Stimulated activated naive CD8-positive, alpha-beta T cell treated with anti-CD3 and anti-CD28 coated beads, Interleukin-15, amount 100 ng/mL, for 72 hours (primary cell): ENCODE measurements at regions not wholly inside any gene's neighbourhood (a gene's known extent, or its start where the extent isn't known, plus 50 kb on each side); places are given as distances from the start of the nearest gene placed in this dataset.
"Not testable (repeated sequence)": the region's sequence is repeated elsewhere in the genome, so short reads cannot be mapped to it uniquely, and the experiment has no call there.

Experiments
- ATAC-seq: fragments of 150-1000 bp; cut with Tn5 transposase; 2 replicates; pipeline ENCODE4 v1.10.0; 2021; ENCODE audit warnings: mild to moderate bottlenecking, moderate library complexity
- DNase-seq, 2 donors: peaks; one replicate each; pipeline ENCODE4 v3.0.0; 2021 to 2022
- H3K27ac Mint-ChIP-seq, 2 donors: one replicate each; pipeline ENCODE4 v1.8.0; 2022; ENCODE audit warnings: mild to moderate bottlenecking in 2 of 2, mixed read lengths in 2 of 2, moderate library complexity in 2 of 2
- H3K27me3 Mint-ChIP-seq: one replicate; pipeline ENCODE4 v1.8.0; 2022; ENCODE audit warnings: mixed read lengths
- H3K4me1 Mint-ChIP-seq: one replicate; pipeline ENCODE4 v1.8.0; 2022; ENCODE audit warnings: mild to moderate bottlenecking, mixed read lengths
- H3K4me3 Mint-ChIP-seq, 2 donors: one replicate each; pipeline ENCODE4 v1.8.0; 2022; ENCODE audit warnings: mild to moderate bottlenecking in 2 of 2, mixed read lengths in 2 of 2, moderate library complexity in 1 of 2
- H3K9me3 Mint-ChIP-seq, 2 donors: one replicate each; pipeline ENCODE4 v1.8.0; 2022; ENCODE audit warnings: mixed read lengths in 2 of 2

GRCh38 chr6:68046756-68047155 lies 588.3 kb upstream of the ADGRB3 start:
- Mint-ChIP-seq H3K27ac (no peak overlapping the region), H3K9me3 (peaks cover 0 to 8% of the 10 kb centered on the region in 2 donors), H3K27me3 (no peaks in the 10 kb centered on the region), H3K4me1 (no peaks in the 10 kb centered on the region), H3K4me3 (no peak overlapping the region)
- ATAC-seq (no peak), DNase-seq (no peak)

DNA sequence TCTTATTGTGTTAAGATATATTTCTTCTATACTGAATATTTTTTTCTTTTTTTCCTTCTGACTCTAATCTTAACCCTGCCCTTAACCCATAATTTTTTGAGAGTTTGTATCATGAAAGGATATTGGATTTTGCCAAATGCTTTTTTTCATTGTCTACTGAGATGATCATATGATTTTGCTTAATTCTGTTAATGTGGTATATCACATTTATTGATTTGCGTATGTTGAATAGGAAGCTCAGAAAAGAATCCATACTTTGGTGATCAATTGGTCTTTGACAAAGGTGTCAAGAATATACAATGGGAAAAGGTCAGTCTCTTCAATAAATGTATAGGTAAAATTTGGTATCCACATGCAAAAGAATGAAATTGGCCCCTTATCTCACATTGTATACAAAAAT lies 588.8 kb upstream of the ADGRB3 start:
- DNase-seq: no peak
- Mint-ChIP-seq H3K27ac (no peak overlapping the region), H3K9me3 (peaks cover 0 to 8% of the 10 kb centered on the region in 2 donors), H3K4me1 (no peaks in the 10 kb centered on the region), H3K27me3 (no peaks in the 10 kb centered on the region), H3K4me3 (no peak overlapping the region)
- no peak for ATAC-seq

GRCh38 chr6:68045193-68045592 lies 589.9 kb upstream of the ADGRB3 start:
- Mint-ChIP-seq H3K4me3 (no peak overlapping the region), H3K27me3 (no peaks in the 10 kb centered on the region), H3K4me1 (no peaks in the 10 kb centered on the region), H3K9me3 (peaks cover 0 to 8% of the 10 kb centered on the region in 2 donors), H3K27ac (no peak overlapping the region)
- DNase-seq: no peak
- ATAC-seq: no peak

GRCh38 chr6:68044264-68044663 lies 590.8 kb upstream of the ADGRB3 start:
- H3K27me3 Mint-ChIP-seq: no peaks in the 10 kb centered on the region
- no peak overlapping the region for H3K4me3 Mint-ChIP-seq
- H3K27ac Mint-ChIP-seq: no peak overlapping the region
- H3K9me3 Mint-ChIP-seq: peaks cover 0 to 8% of the 10 kb centered on the region in 2 donors
- no peaks in the 10 kb centered on the region for H3K4me1 Mint-ChIP-seq
- DNase-seq (no peak), ATAC-seq (no peak)

DNA sequence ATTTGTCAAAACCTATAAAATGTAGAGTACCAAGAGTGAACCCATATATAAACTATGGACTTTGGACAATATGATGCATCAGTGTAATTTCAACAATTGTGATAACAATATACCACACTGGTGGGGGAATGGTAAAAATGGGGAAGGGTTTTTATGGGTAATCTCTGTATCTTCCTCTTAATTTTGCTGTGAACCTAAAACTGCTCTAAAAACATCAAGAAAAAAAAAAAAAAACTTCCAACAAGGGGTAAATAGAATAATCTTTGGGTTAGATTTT lies 592.0 kb upstream of the ADGRB3 start:
- ATAC-seq (no peak), DNase-seq (no peak)
- Mint-ChIP-seq H3K27ac (no peak overlapping the region), H3K27me3 (no peaks in the 10 kb centered on the region), H3K4me3 (no peak overlapping the region), H3K9me3 (peaks cover 0 to 8% of the 10 kb centered on the region in 2 donors), H3K4me1 (no peaks in the 10 kb centered on the region)

DNA sequence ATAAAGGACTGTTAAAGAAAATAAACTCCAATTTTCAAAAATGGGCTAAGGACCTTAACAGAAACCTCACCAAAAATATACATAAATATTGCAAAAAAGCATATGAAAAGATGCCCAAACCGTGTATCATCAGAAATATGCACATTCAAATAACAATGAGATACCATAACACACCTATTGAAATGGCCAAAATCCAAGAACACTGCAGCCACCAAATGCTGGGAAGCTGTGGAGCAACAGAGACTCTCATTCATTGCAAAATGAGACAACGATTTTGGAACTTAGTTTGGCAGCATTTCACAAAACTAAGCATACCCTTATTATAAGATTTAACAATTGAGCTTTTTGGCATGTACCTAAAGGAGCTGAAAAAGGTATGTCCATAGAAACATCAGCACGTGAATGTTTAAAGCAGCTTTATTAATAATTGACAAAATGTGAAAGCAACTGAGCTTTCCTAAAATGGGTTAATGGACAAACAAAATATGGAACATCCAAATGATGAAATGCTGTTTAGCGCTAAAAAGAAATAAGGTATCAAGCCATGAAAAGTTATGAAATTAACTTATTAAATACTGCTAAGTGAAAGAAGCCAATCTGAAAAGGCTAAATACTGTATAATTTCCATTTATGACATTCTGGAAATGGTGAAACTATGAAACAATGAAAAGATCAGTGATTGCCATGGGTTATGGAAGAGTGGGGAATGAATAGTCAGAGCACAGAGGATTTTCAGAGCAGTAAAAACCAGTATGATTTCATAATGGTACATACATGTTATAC lies 592.6 kb upstream of the ADGRB3 start:
- H3K27ac Mint-ChIP-seq: no peak overlapping the region
- H3K4me1 Mint-ChIP-seq: no peaks in the 10 kb centered on the region
- ATAC-seq (no peak), DNase-seq (no peak)
- peaks cover 0 to 8% of the 10 kb centered on the region in 2 donors for H3K9me3 Mint-ChIP-seq
- no peak overlapping the region for H3K4me3 Mint-ChIP-seq
- H3K27me3 Mint-ChIP-seq: no peaks in the 10 kb centered on the region

DNA sequence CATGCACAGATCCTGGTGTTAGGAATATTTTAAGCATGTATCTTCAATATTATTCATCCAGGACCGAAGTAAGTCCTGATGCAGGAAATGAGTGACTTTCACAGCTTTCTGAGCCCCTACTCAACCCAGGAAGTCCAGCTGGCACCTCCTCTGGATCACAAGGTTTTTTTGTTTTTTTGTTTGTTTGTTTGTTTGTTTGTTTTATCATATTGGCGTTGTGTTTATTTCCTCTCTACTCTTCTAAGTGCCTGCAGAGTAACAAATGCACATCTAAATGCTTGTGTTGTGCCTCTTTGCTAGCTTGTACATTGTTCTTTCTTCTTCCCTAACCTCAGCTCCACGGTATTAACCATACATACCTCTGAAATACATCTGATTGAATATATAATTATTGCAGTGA lies 594.3 kb upstream of the ADGRB3 start:
- Mint-ChIP-seq H3K4me1 (no peaks in the 10 kb centered on the region), H3K9me3 (no peaks in the 10 kb centered on the region), H3K4me3 (peak overlapping the region in 1 of 2 donors; percentile 33), H3K27ac (peak overlapping the region in 1 of 2 donors; percentile 84), H3K27me3 (no peaks in the 10 kb centered on the region)
- DNase-seq: no peak
- ATAC-seq: no peak

DNA sequence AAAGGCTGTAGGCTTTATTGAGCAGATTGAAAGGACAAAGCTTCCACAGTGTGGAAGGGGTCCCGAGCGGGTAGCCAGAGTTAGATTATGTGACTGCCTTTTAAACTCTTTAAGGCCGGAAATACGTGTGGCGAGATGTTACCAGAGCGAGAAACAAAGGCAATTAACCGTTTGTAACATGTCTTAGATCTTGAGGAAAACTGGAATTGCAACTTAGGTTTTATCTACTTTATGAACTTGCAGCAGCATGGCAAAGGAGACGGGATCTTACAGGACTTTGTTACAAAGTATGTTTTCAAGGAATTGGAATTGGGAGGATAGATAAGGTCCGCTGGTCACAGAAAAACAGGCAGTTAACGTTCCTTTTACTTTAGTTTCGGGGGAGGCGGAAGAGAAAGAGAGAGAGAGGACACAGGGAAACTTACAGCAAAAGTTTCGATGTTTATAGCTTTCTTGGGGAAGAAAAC lies 594.7 kb upstream of the ADGRB3 start:
- no peaks in the 10 kb centered on the region for H3K27me3 Mint-ChIP-seq
- H3K27ac Mint-ChIP-seq: peak overlapping the region in 1 of 2 donors; percentile 42
- no peaks in the 10 kb centered on the region for H3K9me3 Mint-ChIP-seq
- ATAC-seq (no peak), DNase-seq (no peak)
- H3K4me3 Mint-ChIP-seq: peak overlapping the region; percentile 17 to 33
- H3K4me1 Mint-ChIP-seq: no peaks in the 10 kb centered on the region

DNA sequence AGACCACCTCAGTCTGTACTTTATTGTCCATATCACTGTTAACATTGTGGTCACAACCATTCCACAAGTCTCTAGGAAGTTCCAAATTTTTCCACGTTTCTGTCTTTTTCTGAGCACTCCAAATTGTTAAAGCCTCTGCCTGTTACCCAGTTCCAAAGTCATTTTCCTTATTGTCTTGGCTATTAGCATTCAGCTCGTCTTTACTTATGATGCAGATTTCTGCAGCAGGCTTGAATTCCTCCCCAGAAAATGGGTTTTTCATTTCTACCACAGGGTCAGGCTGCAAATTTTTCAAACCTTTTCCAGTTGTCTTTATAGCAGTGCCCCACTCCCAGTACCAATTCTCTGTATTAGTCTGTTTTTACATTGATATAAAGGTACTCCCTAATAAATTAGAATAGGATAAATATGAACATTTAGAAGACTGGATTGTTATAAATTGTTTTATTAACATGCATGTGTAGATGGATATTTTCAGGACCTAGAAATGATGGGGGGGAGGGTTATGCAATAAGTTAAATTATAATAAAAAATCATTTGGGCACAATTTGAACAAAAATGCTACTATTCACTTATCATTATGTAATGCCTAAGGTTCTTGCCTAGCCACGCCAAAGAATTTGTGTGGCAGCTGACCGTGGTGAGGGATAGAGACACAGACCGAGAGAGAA lies 595.3 kb upstream of the ADGRB3 start:
- ATAC-seq: no peak
- no peaks in the 10 kb centered on the region for H3K9me3 Mint-ChIP-seq
- H3K4me1 Mint-ChIP-seq: no peaks in the 10 kb centered on the region
- H3K27me3 Mint-ChIP-seq: no peaks in the 10 kb centered on the region
- no peak overlapping the region for H3K27ac Mint-ChIP-seq
- H3K4me3 Mint-ChIP-seq: peak overlapping the region; percentile 13 to 17
- no peak for DNase-seq

- Mint-ChIP-seq H3K4me3 (no peak overlapping the region), H3K27me3 (no peaks in the 10 kb centered on the region), H3K9me3 (no peaks in the 10 kb centered on the region), H3K27ac (no peak overlapping the region), H3K4me1 (no peaks in the 10 kb centered on the region)
- no peak for DNase-seq
- no peak for ATAC-seq
Measured at GRCh38 chr6:68038815-68039408, 596.2 kb upstream of the ADGRB3 start.

DNA sequence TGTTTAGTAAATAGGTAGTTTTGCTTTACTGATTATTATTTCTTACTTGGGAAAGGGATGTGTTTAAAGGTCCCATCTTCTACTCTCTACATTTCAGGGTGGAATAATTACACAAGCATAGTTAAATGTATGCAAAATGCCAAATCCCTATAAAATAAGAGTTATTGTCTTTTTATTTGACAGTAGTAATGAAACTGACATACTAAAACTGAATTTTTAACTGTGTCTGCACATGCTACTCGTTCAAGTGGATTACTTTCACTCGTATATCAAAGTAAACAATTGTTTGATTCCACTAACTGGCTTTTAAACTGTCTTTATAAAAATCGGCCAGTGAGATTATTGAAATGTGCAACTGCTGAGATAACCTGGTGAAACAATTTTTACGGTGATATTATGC lies 602.9 kb upstream of the ADGRB3 start:
- Mint-ChIP-seq H3K4me3 (no peak overlapping the region), H3K27ac (no peak overlapping the region), H3K27me3 (no peaks in the 10 kb centered on the region), H3K9me3 (peaks cover 0 to 8% of the 10 kb centered on the region in 2 donors), H3K4me1 (no peaks in the 10 kb centered on the region)
- ATAC-seq (no peak), DNase-seq (no peak)

GRCh38 chr6:68031054-68031453 lies 604.0 kb upstream of the ADGRB3 start:
- Mint-ChIP-seq H3K9me3 (peaks cover 0 to 8% of the 10 kb centered on the region in 2 donors), H3K4me1 (no peaks in the 10 kb centered on the region), H3K27me3 (no peaks in the 10 kb centered on the region), H3K27ac (no peak overlapping the region), H3K4me3 (no peak overlapping the region)
- ATAC-seq (no peak), DNase-seq (no peak)

DNA sequence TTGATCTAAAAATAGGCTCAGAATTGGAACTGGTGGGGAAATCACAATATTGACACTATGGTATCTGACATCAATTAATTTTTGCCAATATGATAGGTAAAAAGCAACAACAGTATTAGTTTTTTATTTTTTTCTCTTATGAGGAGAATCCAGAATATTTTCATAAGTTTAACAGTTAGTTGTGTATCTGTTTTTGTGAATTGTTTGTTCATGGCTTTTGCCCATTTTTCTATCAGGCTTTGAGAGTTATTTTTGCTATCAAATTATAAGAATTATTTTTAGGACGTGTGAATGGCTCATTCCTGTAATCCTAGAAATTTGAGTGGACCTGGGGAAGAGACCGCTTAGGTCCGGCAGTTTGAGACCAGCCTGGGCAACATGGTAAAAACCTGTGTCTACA lies 608.6 kb upstream of the ADGRB3 start:
- Mint-ChIP-seq H3K27me3 (no peaks in the 10 kb centered on the region), H3K4me3 (no peak overlapping the region), H3K27ac (no peak overlapping the region), H3K9me3 (peaks cover 14 to 15% of the 10 kb centered on the region in 2 donors), H3K4me1 (no peaks in the 10 kb centered on the region)
- no peak for ATAC-seq
- no peak for DNase-seq

DNA sequence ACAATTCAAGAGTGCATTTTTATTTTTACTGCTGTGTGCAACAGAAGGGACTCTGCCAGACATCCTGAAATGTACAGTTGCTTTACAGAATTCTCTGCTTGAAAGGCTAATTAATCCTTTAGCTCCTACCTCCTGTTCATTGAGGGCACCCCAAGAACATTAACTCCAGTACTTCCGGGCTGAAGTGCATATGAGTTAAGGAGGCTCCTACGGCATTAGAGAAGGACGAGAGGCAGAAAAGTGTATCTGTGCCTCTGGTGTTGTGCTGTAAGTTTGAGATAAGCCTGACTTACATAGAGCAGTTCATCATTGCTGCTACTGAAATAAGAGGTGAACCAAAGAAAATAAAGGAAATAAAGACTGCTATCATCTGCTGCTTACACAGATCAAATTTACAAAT lies 609.3 kb upstream of the ADGRB3 start:
- DNase-seq: no peak
- H3K27me3 Mint-ChIP-seq: no peaks in the 10 kb centered on the region
- no peaks in the 10 kb centered on the region for H3K4me1 Mint-ChIP-seq
- ATAC-seq: no peak
- H3K9me3 Mint-ChIP-seq: peaks cover 14 to 15% of the 10 kb centered on the region in 2 donors
- no peak overlapping the region for H3K4me3 Mint-ChIP-seq
- no peak overlapping the region for H3K27ac Mint-ChIP-seq

GRCh38 chr6:68024570-68025269 lies 610.4 kb upstream of the ADGRB3 start:
- Mint-ChIP-seq H3K4me3 (no peak overlapping the region), H3K27ac (no peak overlapping the region), H3K9me3 (peaks cover 14 to 15% of the 10 kb centered on the region in 2 donors), H3K27me3 (no peaks in the 10 kb centered on the region), H3K4me1 (no peaks in the 10 kb centered on the region)
- no peak for DNase-seq
- ATAC-seq: no peak

DNA sequence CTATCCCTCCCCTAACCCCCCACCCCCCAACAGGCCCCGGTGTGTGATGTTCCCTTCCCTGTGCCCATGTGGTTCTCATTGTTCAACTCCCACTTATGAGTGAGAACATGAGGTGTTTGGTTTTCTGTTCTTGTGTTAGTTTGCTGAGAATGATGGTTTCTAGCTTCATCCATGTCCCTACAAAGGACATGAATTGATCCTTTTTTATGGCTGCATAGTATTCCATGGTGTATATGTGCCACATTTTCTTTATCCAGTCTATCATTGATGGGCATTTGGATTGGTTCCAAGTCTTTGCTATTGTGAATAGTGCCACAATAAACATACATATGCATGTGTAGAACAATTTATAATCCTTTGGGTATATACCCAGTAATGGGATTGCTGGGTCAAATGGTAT lies 612.1 kb upstream of the ADGRB3 start:
- not testable (repeated sequence) for H3K4me1 Mint-ChIP-seq, ATAC-seq, H3K27ac Mint-ChIP-seq, DNase-seq, H3K27me3 Mint-ChIP-seq, H3K4me3 Mint-ChIP-seq
- H3K9me3 Mint-ChIP-seq: peaks cover 14% of the 10 kb centered on the region in 2 donors
